Keratinocyte (primary cell): ENCODE measurements at regions not wholly inside any gene's neighbourhood (a gene's known extent, or its start where the extent isn't known, plus 50 kb on each side); places are given as distances from the start of the nearest gene placed in this dataset.

ENCODE experiments used
- DNase-seq: peaks from one replicate; pipeline ENCODE4 v3.0.0-alpha.2; 2011; ENCODE audit warnings: low read depth, missing footprints, low spot score
- FAIRE-seq: peaks from 2 replicates; lab custom pipeline; 2011; peaks lifted over from hg19 to GRCh38; lab: Jason Lieb, UNC
- H2AFZ ChIP-seq: 2 replicates; pipeline ENCODE4 v1.6.0; 2012; ENCODE audit warnings: low read length, control low read depth, inconsistent platforms; ENCODE audit not compliant: control insufficient read depth
- H3K27ac ChIP-seq: 2 replicates; pipeline ENCODE4 v1.5.1; 2011; ENCODE audit warnings: low read length; ENCODE audit not compliant: control insufficient read depth, insufficient read depth
- H3K27me3 ChIP-seq: 3 replicates; pipeline ENCODE4 v1.6.0; 2011; ENCODE audit warnings: low read length; ENCODE audit not compliant: control insufficient read depth, insufficient read depth; ENCODE audit errors: extremely low read depth
- H3K36me3 ChIP-seq, 2 experiments: 2 replicates in 1 of 2; 3 replicates in 1 of 2; pipeline ENCODE4 v1.5.1; 2011; ENCODE audit warnings: low read length in 2 of 2, mild to moderate bottlenecking in 1 of 2; ENCODE audit not compliant: control insufficient read depth in 2 of 2, insufficient read depth in 2 of 2; ENCODE audit errors: extremely low read depth in 1 of 2
- H3K4me1 ChIP-seq: 3 replicates; pipeline ENCODE4 v1.5.1; 2011; ENCODE audit warnings: low read length; ENCODE audit not compliant: control insufficient read depth, insufficient read depth; ENCODE audit errors: extremely low read depth
- H3K4me2 ChIP-seq: 3 replicates; pipeline ENCODE4 v1.6.0; 2011; ENCODE audit warnings: low read depth, low read length; ENCODE audit not compliant: control insufficient read depth, insufficient read depth; ENCODE audit errors: extremely low read depth
- H3K4me3 ChIP-seq, 3 experiments: fragments of 200-600 bp in 1 of 3; sonication (generic) in 1 of 3; 2 replicates in 2 of 3; 3 replicates in 1 of 3; pipeline ENCODE4 v1.5.1; 2011 to 2016; ENCODE audit warnings: low read length in 3 of 3, mild to moderate bottlenecking in 3 of 3, control low read depth in 2 of 3, inconsistent platforms in 1 of 3, low read depth in 1 of 3, mixed read lengths in 1 of 3, mixed run types in 1 of 3, moderate library complexity in 1 of 3; ENCODE audit not compliant: control insufficient read depth in 2 of 3, insufficient read depth in 2 of 3; ENCODE audit errors: extremely low read depth in 1 of 3
- H3K79me2 ChIP-seq: 2 replicates; pipeline ENCODE4 v1.6.0; 2012; ENCODE audit warnings: low read length; ENCODE audit not compliant: control insufficient read depth, insufficient read depth
- H3K9ac ChIP-seq: 3 replicates; pipeline ENCODE4 v1.6.0; 2011; ENCODE audit warnings: low read length; ENCODE audit not compliant: control insufficient read depth, insufficient read depth; ENCODE audit errors: extremely low read depth
- H3K9me1 ChIP-seq: 3 replicates; pipeline ENCODE4 v1.6.0; 2011; ENCODE audit warnings: low read length; ENCODE audit not compliant: control insufficient read depth, insufficient read depth; ENCODE audit errors: extremely low read depth
- H3K9me3 ChIP-seq: 2 replicates; pipeline ENCODE4 v1.5.1; 2012; ENCODE audit warnings: low read depth, low read length; ENCODE audit not compliant: control insufficient read depth
- H4K20me1 ChIP-seq: 3 replicates; pipeline ENCODE4 v1.6.0; 2011; ENCODE audit warnings: low read length; ENCODE audit not compliant: control insufficient read depth, insufficient read depth; ENCODE audit errors: extremely low read depth
- CTCF ChIP-seq, 3 experiments: IDR thresholded peaks in 1 of 3; conservative IDR thresholded peaks in 1 of 3; optimal IDR thresholded peaks in 1 of 3; 2 replicates in 2 of 3; 3 replicates in 1 of 3; pipeline versions ENCODE3 to v1.5.1; 2011; ENCODE audit warnings: low read length in 3 of 3, mild to moderate bottlenecking in 3 of 3, moderate library complexity in 2 of 3, control low read depth in 1 of 3, inconsistent platforms in 1 of 3; ENCODE audit not compliant: insufficient read depth in 2 of 3; ENCODE audit errors: extremely low read depth in 1 of 3
- EZH2 ChIP-seq: IDR thresholded peaks from one replicate; pipeline ENCODE4 v1.6.1; 2012; ENCODE audit warnings: inconsistent platforms, mild to moderate bottlenecking, low read length, moderate library complexity
- dilution Hi-C: fragments of 300-500 bp; cut with MboI; formaldehyde crosslinking; loops from one replicate; pipeline ENCODE4 v1.7.0; 2020; ENCODE audit warnings: low sequenced_read_pairs; ENCODE audit not compliant: extremely low pct_ligation_motif_present

DNA sequence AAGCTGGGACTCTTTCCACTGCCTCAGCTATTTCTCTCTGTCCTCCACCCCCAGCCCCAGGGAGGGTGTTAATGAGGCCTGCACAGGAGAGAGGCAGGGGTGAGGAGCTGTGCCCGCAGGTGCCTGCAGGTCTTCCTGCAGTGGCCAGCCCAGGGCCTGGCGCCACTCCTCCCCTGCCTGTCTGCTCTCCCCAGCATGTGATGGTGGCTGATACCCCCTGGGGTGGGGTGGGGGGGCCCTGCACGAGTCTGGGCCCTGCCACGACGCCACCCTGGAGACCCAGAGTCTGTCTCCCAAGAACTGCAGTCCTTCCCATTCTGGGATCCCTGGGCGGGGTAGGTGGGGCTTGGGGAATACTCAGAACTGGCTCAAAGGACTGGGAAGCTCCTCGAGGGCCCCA lies 166.4 kb upstream of the SMIM23 start:
- dilution Hi-C loops, result no loop called here
- H3K4me1 ChIP-seq, result no peaks in the 10 kb centered on the region
- FAIRE-seq, result no peak

DNA sequence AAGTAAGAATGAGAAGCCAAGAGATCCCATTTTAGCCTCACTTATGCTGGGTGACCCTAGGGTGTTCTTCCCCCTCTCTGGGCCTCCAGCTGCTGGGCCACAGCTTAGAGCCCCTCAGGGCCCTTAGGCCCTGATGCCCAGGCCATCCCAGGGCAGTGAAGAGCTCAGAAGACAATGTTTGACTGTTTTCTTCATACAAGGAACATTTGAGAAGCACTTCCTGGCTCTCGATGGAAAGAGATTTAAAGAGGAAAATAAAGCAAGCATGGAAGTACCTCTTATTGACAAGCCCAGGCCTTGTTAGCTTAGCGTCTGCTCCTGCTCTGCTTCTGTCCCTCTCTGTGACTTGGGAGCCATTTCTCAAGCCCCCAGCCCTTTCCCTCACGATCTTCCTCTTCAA lies 165.9 kb upstream of the SMIM23 start:
- DNase-seq (no peak), FAIRE-seq (no peak)
- Histone ChIP-seq H2AFZ (no peak overlapping the region), H3K27me3 (peaks cover 20% of the 10 kb centered on the region), H4K20me1 (no peaks in the 10 kb centered on the region), H3K4me3 (no peak overlapping the region), H3K36me3 (no peaks in the 10 kb centered on the region), H3K9me3 (no peaks in the 10 kb centered on the region), H3K9me1 (no peaks in the 10 kb centered on the region), H3K4me2 (no peak overlapping the region), H3K27ac (no peak overlapping the region), H3K4me1 (no peaks in the 10 kb centered on the region), H3K79me2 (no peaks in the 10 kb centered on the region), H3K9ac (no peak overlapping the region)
- TF ChIP-seq CTCF (optimal IDR thresholded peaks at IDR 0.05 in 1 of 3, IDR thresholded peaks at IDR 0.05 in 1 of 3, conservative IDR thresholded peaks at IDR 0.05 in 1 of 3; ENCODE audit: extremely low read depth in 1 of 3, insufficient read depth in 2 of 3, low read length in 3 of 3) (no peak), EZH2 (no peak)
- dilution Hi-C loops, result no loop called here

More for the DNA sequence above, 166.4 kb upstream of the SMIM23 start:
- no peak overlapping the region for H3K4me2 ChIP-seq
- no peaks in the 10 kb centered on the region for H4K20me1 ChIP-seq
- TF ChIP-seq EZH2 (no peak), CTCF (optimal IDR thresholded peaks at IDR 0.05 in 1 of 3, IDR thresholded peaks at IDR 0.05 in 1 of 3, conservative IDR thresholded peaks at IDR 0.05 in 1 of 3; ENCODE audit: extremely low read depth in 1 of 3, insufficient read depth in 2 of 3, low read length in 3 of 3) (no peak)
- no peak overlapping the region for H2AFZ ChIP-seq
- H3K4me3 ChIP-seq, result no peak overlapping the region
- no peaks in the 10 kb centered on the region for H3K36me3 ChIP-seq
- no peaks in the 10 kb centered on the region for H3K9me3 ChIP-seq
- DNase-seq, result no peak
- H3K9me1 ChIP-seq, result no peaks in the 10 kb centered on the region
- no peaks in the 10 kb centered on the region for H3K79me2 ChIP-seq
- H3K9ac ChIP-seq, result no peak overlapping the region
- H3K27ac ChIP-seq, result no peak overlapping the region
- H3K27me3 ChIP-seq, result peaks cover 22% of the 10 kb centered on the region
